PC-9 (cell line): ENCODE measurements at regions not wholly inside any gene's neighbourhood (a gene's known extent, or its start where the extent isn't known, plus 50 kb on each side); places are given as distances from the start of the nearest gene placed in this dataset.

Experiments
- BruUV-seq: library from RNA; stranded (reverse); fragments of 400-500 nt; replicated peaks from 2 replicates; lab custom pipeline; 2021; lab: Mats Ljungman, UMichigan
- CTCF ChIA-PET: fragments of 300-600 bp; sonication (Branson Sonifier 250); formaldehyde crosslinking; loops from one replicate; lab custom pipeline; 2022; ENCODE audit warnings: antibody characterized with exemption; lab: Charles Lee
- POLR2A ChIA-PET: fragments of 300-600 bp; sonication (Branson Sonifier 250); formaldehyde crosslinking; loops from one replicate; lab custom pipeline; 2022; ENCODE audit warnings: antibody characterized with exemption; ENCODE audit not compliant: unreplicated experiment; lab: Charles Lee
- DNase-seq, 2 experiments: peaks; one replicate each; pipeline versions ENCODE4 v3.0.0 to v3.0.0-alpha.2; 2015 to 2022; ENCODE audit warnings: mixed read lengths in 1 of 2
- H2AFZ ChIP-seq: fragments of 200-600 bp; sonication (generic); 2 replicates; pipeline ENCODE4 v1.8.1; 2017; ENCODE audit warnings: antibody characterized with exemption
- H3F3A ChIP-seq: fragments of 200-600 bp; sonication (generic); 2 replicates; pipeline ENCODE4 v1.8.1; 2017; ENCODE audit warnings: antibody characterized with exemption, mild to moderate bottlenecking, low read depth; ENCODE audit not compliant: insufficient read depth
- H3K27ac ChIP-seq: fragments of 200-600 bp; sonication (generic); 2 replicates; pipeline ENCODE4 v1.6.1; 2016; ENCODE audit warnings: mixed run types
- H3K27me3 ChIP-seq: fragments of 200-600 bp; sonication (generic); 2 replicates; pipeline ENCODE4 v1.6.1; 2016; ENCODE audit warnings: low read depth, mixed run types; ENCODE audit not compliant: insufficient read depth
- H3K36me3 ChIP-seq: fragments of 200-600 bp; sonication (generic); 2 replicates; pipeline ENCODE4 v1.6.1; 2016; ENCODE audit warnings: low read depth, mixed run types
- H3K4me1 ChIP-seq: fragments of 200-600 bp; sonication (generic); replicated peaks from 2 replicates; pipeline ENCODE4 v1.6.1; 2016; ENCODE audit warnings: mixed run types; ENCODE audit not compliant: insufficient read depth
- H3K4me2 ChIP-seq: fragments of 200-600 bp; sonication (generic); 2 replicates; pipeline ENCODE4 v1.6.1; 2017; ENCODE audit warnings: mixed run types
- H3K4me3 ChIP-seq: fragments of 200-600 bp; sonication (generic); 2 replicates; pipeline ENCODE4 v1.6.1; 2016; ENCODE audit warnings: mixed run types
- H3K79me2 ChIP-seq: fragments of 200-600 bp; sonication (generic); 2 replicates; pipeline ENCODE4 v1.6.1; 2017; ENCODE audit warnings: low read depth, mixed run types
- H3K9me2 ChIP-seq: fragments of 200-600 bp; sonication (generic); 2 replicates; pipeline ENCODE4 v1.8.1; 2017; ENCODE audit warnings: mild to moderate bottlenecking; ENCODE audit not compliant: insufficient read depth
- H3K9me3 ChIP-seq: fragments of 200-600 bp; sonication (generic); 2 replicates; pipeline ENCODE4 v1.8.1; 2016; ENCODE audit warnings: low read depth; ENCODE audit not compliant: insufficient read depth
- H4K20me1 ChIP-seq: fragments of 200-600 bp; sonication (generic); 2 replicates; pipeline ENCODE4 v1.8.1; 2017; ENCODE audit not compliant: insufficient read depth
- CTCF ChIP-seq: fragments of 200-600 bp; sonication (generic); conservative IDR thresholded peaks from 2 replicates; pipeline ENCODE4 v1.6.1; 2017; ENCODE audit warnings: mixed run types, antibody characterized with exemption, mild to moderate bottlenecking, moderate library complexity
- EZH2 ChIP-seq: fragments of 200-600 bp; sonication (generic); IDR thresholded peaks from 2 replicates; pipeline ENCODE4 v1.8.0; 2017; ENCODE audit warnings: antibody characterized with exemption, low read depth
- intact Hi-C: fragments of 100-400 bp; cut with micrococcal nuclease; formaldehyde crosslinking; loops from one replicate; pipeline ENCODE4 v1.10.0; 2022; ENCODE audit not compliant: unreplicated experiment

GRCh38 chr4:83179205-83179604, 64.7 kb upstream of the PLAC8 start:
- no TSS peak for BruUV-seq
- CTCF ChIA-PET = no interaction called here
- intact Hi-C loops = no loop called here

GRCh38 chr4:83178029-83178428, 63.5 kb upstream of the PLAC8 start:
- H3K9me2 ChIP-seq = no peaks in the 10 kb centered on the region
- no peak overlapping the region for H3K4me2 ChIP-seq
- no peak overlapping the region for H3K27ac ChIP-seq
- H3F3A ChIP-seq = no peaks in the 10 kb centered on the region
- POLR2A ChIA-PET = no interaction called here
- H3K79me2 ChIP-seq = no peaks in the 10 kb centered on the region
- intact Hi-C loops = no loop called here
- CTCF ChIA-PET = no interaction called here
- H4K20me1 ChIP-seq = no peaks in the 10 kb centered on the region
- no peak overlapping the region for H2AFZ ChIP-seq
- DNase-seq = no peak
- no peak overlapping the region for H3K4me3 ChIP-seq
- no peak for TF ChIP-seq EZH2
- TF ChIP-seq CTCF = no peak
- no peaks in the 10 kb centered on the region for H3K36me3 ChIP-seq
- no peaks in the 10 kb centered on the region for H3K27me3 ChIP-seq
- no peaks in the 10 kb centered on the region for H3K9me3 ChIP-seq
- H3K4me1 ChIP-seq = no peaks in the 10 kb centered on the region
- no TSS peak for BruUV-seq

More at GRCh38 chr4:83179205-83179604, 64.7 kb upstream of the PLAC8 start:
- Histone ChIP-seq H3F3A (0 out of 2 replicates have a peak, but pooled peaks cover 4% of the 10 kb centered on the region), H3K4me1 (no peaks in the 10 kb centered on the region), H3K9me3 (no peaks in the 10 kb centered on the region), H3K27me3 (no peaks in the 10 kb centered on the region), H3K27ac (no peak overlapping the region), H3K9me2 (no peaks in the 10 kb centered on the region), H3K4me2 (no peak overlapping the region), H4K20me1 (no peaks in the 10 kb centered on the region), H2AFZ (no peak overlapping the region), H3K4me3 (no peak overlapping the region), H3K36me3 (no peaks in the 10 kb centered on the region), H3K79me2 (no peaks in the 10 kb centered on the region)
- no peak for TF ChIP-seq CTCF
- no peak for TF ChIP-seq EZH2
- POLR2A ChIA-PET = no interaction called here
- DNase-seq = no peak

- no peaks in the 10 kb centered on the region for H3K36me3 ChIP-seq
- no peaks in the 10 kb centered on the region for H3K9me3 ChIP-seq
- no peaks in the 10 kb centered on the region for H3F3A ChIP-seq
- ChIA-PET POLR2A (no interaction called here), CTCF (no interaction called here)
- H2AFZ ChIP-seq = no peak overlapping the region
- intact Hi-C loops = no loop called here
- BruUV-seq = no TSS peak
- H3K27me3 ChIP-seq = no peaks in the 10 kb centered on the region
- H3K4me1 ChIP-seq = no peaks in the 10 kb centered on the region
- no peak overlapping the region for H3K4me2 ChIP-seq
- H3K27ac ChIP-seq = no peak overlapping the region
- H3K79me2 ChIP-seq = no peaks in the 10 kb centered on the region
- no peak for TF ChIP-seq CTCF
- no peak for TF ChIP-seq EZH2
- H3K4me3 ChIP-seq = no peak overlapping the region
- no peak for DNase-seq
- H4K20me1 ChIP-seq = no peaks in the 10 kb centered on the region
- no peaks in the 10 kb centered on the region for H3K9me2 ChIP-seq
These were observed 62.7 kb upstream of the PLAC8 start for GRCh38 chr4:83177182-83177581.
